Transverse colon (tissue), 4 donors: ENCODE measurements at regions not wholly inside any gene's neighbourhood (a gene's known extent, or its start where the extent isn't known, plus 50 kb on each side); places are given as distances from the start of the nearest gene placed in this dataset.

Experiments
- DNase-seq: peaks from one replicate; pipeline ENCODE4 v3.0.0-alpha.2; 2019
- H3K27ac ChIP-seq, 4 donors: fragments of 200-600 bp; sonication (generic); 2 replicates each; pipeline ENCODE4 v1.5.1; 2016 to 2018; ENCODE audit warnings: inconsistent platforms in 4 of 4
- H3K27me3 ChIP-seq: fragments of 200-600 bp; sonication (generic); 2 replicates; pipeline ENCODE4 v1.5.1; 2017; ENCODE audit warnings: inconsistent platforms
- H3K36me3 ChIP-seq, 4 donors: fragments of 200-600 bp; sonication (generic); 2 replicates each; pipeline ENCODE4 v1.5.1; 2017 to 2019; ENCODE audit warnings: inconsistent platforms in 4 of 4
- H3K4me1 ChIP-seq, 4 donors: fragments of 200-600 bp; sonication (generic); 2 replicates each; pipeline ENCODE4 v1.5.1; 2017 to 2020; ENCODE audit warnings: inconsistent platforms in 4 of 4
- H3K4me3 ChIP-seq, 4 donors: fragments of 200-600 bp; sonication (generic); 1 replicate in 1 of 4; 2 replicates in 3 of 4; pipeline versions ENCODE4 v1.5.1 to v1.6.1; 2017 to 2019; ENCODE audit warnings: inconsistent platforms in 4 of 4
- H3K9me3 ChIP-seq, 2 donors: fragments of 200-600 bp; sonication (generic); 2 replicates each; pipeline ENCODE4 v1.5.1; 2017 to 2019; ENCODE audit warnings: inconsistent platforms in 2 of 2
- CTCF ChIP-seq, 5 experiments: fragments of 200-600 bp in 3 of 5; fragments of 450-650 bp in 2 of 5; sonication (generic) in 3 of 5; IDR thresholded peaks; 1 replicate in 2 of 5; 2 replicates in 3 of 5; pipeline ENCODE4 v1.5.1; 2016 to 2017; ENCODE audit warnings: antibody characterized with exemption in 5 of 5, inconsistent platforms in 3 of 5, mild to moderate bottlenecking in 2 of 5, moderate library complexity in 1 of 5
- EP300 ChIP-seq: sonication (generic); formaldehyde crosslinking; IDR thresholded peaks from one replicate; pipeline ENCODE4 v1.6.1; 2017; ENCODE audit warnings: antibody characterized with exemption, low read depth
- POLR2A ChIP-seq: fragments of 450-650 bp; IDR thresholded peaks from one replicate; pipeline ENCODE4 v1.6.1; 2016; ENCODE audit warnings: antibody characterized with exemption, mild to moderate bottlenecking, moderate library complexity
- POLR2AphosphoS5 ChIP-seq, 3 donors: sonication (generic); formaldehyde crosslinking; IDR thresholded peaks; one replicate each; pipeline ENCODE4 v1.6.1; 2016; ENCODE audit warnings: antibody characterized with exemption in 3 of 3
- WGBS, 2 donors: methylation state at CpG; one replicate each; pipeline ENCODE4 v1.1.5; 2018; ENCODE audit warnings: low coverage in 1 of 2; 5-methylcytosine and 5-hydroxymethylcytosine counted together
- in situ Hi-C, 4 donors: fragments of 200-750 bp; cut with MboI; loops; one replicate each; pipeline versions ENCODE4 v1.15.0 to v1.15.1; 2017; ENCODE audit warnings: low sequenced_read_pairs in 3 of 4, low pct_ligation_motif_present in 1 of 4, low pct_unique_long_range_greater_than_20kb in 1 of 4
- intact Hi-C: fragments of 100-400 bp; cut with DNase I; formaldehyde crosslinking; loops from one replicate; pipeline ENCODE4 v1.15.1; 2023; ENCODE audit warnings: low total_unique reads

- intact Hi-C loops = loop anchor here (2.0 kb wide), 1 partner anchor 13 kb away; no protein-coding TSS in a partner anchor
- Histone ChIP-seq H3K4me3 (no peak overlapping the region), H3K27me3 (no peaks in the 10 kb centered on the region), H3K4me1 (no peaks in the 10 kb centered on the region), H3K27ac (no peak overlapping the region), H3K36me3 (no peaks in the 10 kb centered on the region), H3K9me3 (no peaks in the 10 kb centered on the region)
- no peak for DNase-seq
- no peak for TF ChIP-seq POLR2AphosphoS5 (IDR thresholded peaks at IDR 0.05)
- no peak for TF ChIP-seq CTCF (IDR thresholded peaks at IDR 0.05)
- TF ChIP-seq POLR2A = no peak
- no peak for TF ChIP-seq EP300
- 79 to 90% methylated on average over 1 of the region's 1 CpG for WGBS, 2 donors
- in situ Hi-C loops = no loop called here
These were observed 171.3 kb upstream of the ADGRL4 start for GRCh38 chr1:79177844-79178243.

- H3K27ac ChIP-seq = no peak overlapping the region
- no peak overlapping the region for H3K4me3 ChIP-seq
- no peak for DNase-seq
- intact Hi-C loops (no loop called here), in situ Hi-C loops (no loop called here)
- no peaks in the 10 kb centered on the region for H3K36me3 ChIP-seq
- H3K4me1 ChIP-seq = no peaks in the 10 kb centered on the region
- no peaks in the 10 kb centered on the region for H3K9me3 ChIP-seq
- H3K27me3 ChIP-seq = no peaks in the 10 kb centered on the region
- no peak for TF ChIP-seq POLR2A
- no peak for TF ChIP-seq CTCF (IDR thresholded peaks at IDR 0.05)
- TF ChIP-seq EP300 = no peak
- TF ChIP-seq POLR2AphosphoS5 (IDR thresholded peaks at IDR 0.05) = no peak
These were observed 154.5 kb upstream of the ADGRL4 start for GRCh38 chr1:79161077-79161476.

GRCh38 chr1:79155991-79156390 lies 149.5 kb upstream of the ADGRL4 start:
- intact Hi-C loops = no loop called here
- H3K36me3 ChIP-seq = no peaks in the 10 kb centered on the region
- DNase-seq = no peak
- WGBS, 2 donors = 56 to 68% methylated on average over 1 of the region's 1 CpG
- TF ChIP-seq POLR2AphosphoS5 (IDR thresholded peaks at IDR 0.05) (no peak), EP300 (no peak), CTCF (IDR thresholded peaks at IDR 0.05) (no peak), POLR2A (no peak)
- in situ Hi-C loops = no loop called here
- no peaks in the 10 kb centered on the region for H3K27me3 ChIP-seq
- no peak overlapping the region for H3K4me3 ChIP-seq
- H3K27ac ChIP-seq = no peak overlapping the region
- no peaks in the 10 kb centered on the region for H3K9me3 ChIP-seq
- H3K4me1 ChIP-seq = no peaks in the 10 kb centered on the region

GRCh38 chr1:79151006-79151796 lies 144.7 kb upstream of the ADGRL4 start:
- no peaks in the 10 kb centered on the region for H3K4me1 ChIP-seq
- in situ Hi-C loops = no loop called here
- H3K9me3 ChIP-seq = no peaks in the 10 kb centered on the region
- intact Hi-C loops = no loop called here
- H3K36me3 ChIP-seq = no peaks in the 10 kb centered on the region
- no peaks in the 10 kb centered on the region for H3K27me3 ChIP-seq
- no peak overlapping the region for H3K4me3 ChIP-seq
- DNase-seq = no peak
- TF ChIP-seq CTCF (IDR thresholded peaks at IDR 0.05) (no peak), POLR2AphosphoS5 (IDR thresholded peaks at IDR 0.05) (no peak), POLR2A (no peak), EP300 (no peak)
- 50 to 71% methylated on average over 6 of the region's 6 CpGs for WGBS, 2 donors
- no peak overlapping the region for H3K27ac ChIP-seq
